AML-193 (cell line): ENCODE measurements at regions not wholly inside any gene's neighbourhood (a gene's known extent, or its start where the extent isn't known, plus 50 kb on each side); places are given as distances from the start of the nearest gene placed in this dataset.

Experiments used
- DNase-seq, 2 experiments: peaks; one replicate each; lab custom pipeline; 2025; lab: John Stamatoyannopoulos, UW

GRCh38 chr14:87170179-87170578 is 822.8 kb downstream of the GALC start:
- DNase-seq: no peak

GRCh38 chr14:87169362-87169761 is 823.6 kb downstream of the GALC start:
- DNase-seq: no peak

- no peak for DNase-seq
These were observed 831.5 kb downstream of the GALC start for GRCh38 chr14:87161502-87161901.

- DNase-seq: no peak
These were observed 832.0 kb downstream of the GALC start for GRCh38 chr14:87160989-87161388.

GRCh38 chr14:87158283-87158682 is 834.7 kb downstream of the GALC start:
- DNase-seq: no peak

- DNase-seq: no peak
These were observed 836.1 kb downstream of the GALC start for GRCh38 chr14:87156878-87157277.

GRCh38 chr14:87155856-87156488 is 837.0 kb downstream of the GALC start:
- no peak for DNase-seq

- no peak for DNase-seq
These were observed 839.1 kb downstream of the GALC start for GRCh38 chr14:87153901-87154300.

GRCh38 chr14:87153391-87153790 is 839.6 kb downstream of the GALC start:
- no peak for DNase-seq

GRCh38 chr14:87152693-87153092 is 840.3 kb downstream of the GALC start:
- DNase-seq: no peak

- DNase-seq: no peak
These were observed 843.2 kb downstream of the GALC start for GRCh38 chr14:87149583-87150354.

GRCh38 chr14:87148655-87149054 is 844.3 kb downstream of the GALC start:
- no peak for DNase-seq

GRCh38 chr14:87142551-87143211 is 850.3 kb downstream of the GALC start:
- no peak for DNase-seq

GRCh38 chr14:87141801-87142200 is 851.2 kb downstream of the GALC start:
- no peak for DNase-seq

- no peak for DNase-seq
These were observed 853.7 kb downstream of the GALC start for GRCh38 chr14:87139299-87139698.

GRCh38 chr14:87133073-87133801 is 859.7 kb downstream of the GALC start:
- no peak for DNase-seq

GRCh38 chr14:87131879-87132278 is 861.1 kb downstream of the GALC start:
- DNase-seq: no peak

- no peak for DNase-seq
These were observed 870.8 kb downstream of the GALC start for GRCh38 chr14:87122166-87122565.

GRCh38 chr14:87121716-87122115 is 871.3 kb downstream of the GALC start:
- DNase-seq: no peak

- DNase-seq: no peak
These were observed 877.7 kb downstream of the GALC start for GRCh38 chr14:87115234-87115633.

GRCh38 chr14:87113286-87113685 is 879.7 kb downstream of the GALC start:
- no peak for DNase-seq

- no peak for DNase-seq
These were observed 881.2 kb downstream of the GALC start for GRCh38 chr14:87111741-87112140.

- DNase-seq: no peak
These were observed 881.9 kb downstream of the GALC start for GRCh38 chr14:87111126-87111525.
